HG03469 (cell line): ENCODE measurements at regions not wholly inside any gene's neighbourhood (a gene's known extent, or its start where the extent isn't known, plus 50 kb on each side); places are given as distances from the start of the nearest gene placed in this dataset.

ENCODE experiments used
- ATAC-seq: cut with Tn5 transposase; IDR thresholded peaks from one replicate; pipeline ENCODE4 v1.9.1; 2021; ENCODE audit warnings: mild to moderate bottlenecking, moderate library complexity, moderate number of reproducible peaks; ENCODE audit not compliant: unreplicated experiment

DNA sequence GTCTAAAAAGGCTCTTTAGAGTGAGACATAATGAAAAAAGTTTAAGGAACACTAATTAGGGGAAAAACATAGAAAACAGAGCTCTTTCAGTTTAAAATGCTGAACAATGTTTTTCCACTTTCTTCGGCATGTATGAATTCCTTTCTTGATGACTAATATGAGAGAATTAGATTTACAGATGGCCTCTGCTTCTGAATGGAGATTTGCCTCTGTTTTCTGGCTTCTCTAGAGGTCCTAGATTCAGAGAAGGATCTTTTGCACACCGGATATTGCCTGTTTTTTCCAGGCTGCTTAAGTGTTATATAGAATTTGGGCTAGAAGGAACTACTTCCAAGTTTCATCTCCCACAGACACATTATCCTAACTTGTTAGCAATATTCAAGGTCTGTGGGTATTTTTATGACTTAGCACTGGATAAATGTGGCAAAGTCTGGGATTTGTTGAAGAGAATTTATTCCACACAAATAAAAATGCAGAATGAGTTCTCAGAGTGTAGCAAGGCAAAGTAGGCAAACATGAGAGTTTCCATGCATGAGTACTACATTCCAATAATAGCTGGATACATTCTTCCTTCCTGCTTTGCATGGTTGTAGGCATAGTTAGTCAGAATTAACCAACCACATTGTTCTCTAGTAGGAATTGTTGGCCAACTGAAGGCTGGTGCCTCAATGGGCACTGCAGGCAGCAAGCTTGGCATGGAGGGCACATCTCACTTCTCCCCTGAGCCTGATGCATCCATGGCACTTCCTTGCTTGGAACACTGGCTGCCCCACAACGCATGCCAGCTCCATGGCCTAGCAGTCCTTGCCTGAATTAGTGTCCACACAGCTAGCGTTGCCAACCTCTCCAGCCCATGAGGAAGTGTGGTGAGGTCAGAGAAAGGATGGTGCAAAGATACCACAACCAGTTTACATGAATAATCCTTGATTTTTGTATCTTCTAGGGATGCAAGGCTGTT lies 224.2 kb downstream of the CLIC5 start:
- no peak for ATAC-seq

- no peak for ATAC-seq
Observed at GRCh38 chr6:45789238-45789637, 226.4 kb downstream of the CLIC5 start.

DNA sequence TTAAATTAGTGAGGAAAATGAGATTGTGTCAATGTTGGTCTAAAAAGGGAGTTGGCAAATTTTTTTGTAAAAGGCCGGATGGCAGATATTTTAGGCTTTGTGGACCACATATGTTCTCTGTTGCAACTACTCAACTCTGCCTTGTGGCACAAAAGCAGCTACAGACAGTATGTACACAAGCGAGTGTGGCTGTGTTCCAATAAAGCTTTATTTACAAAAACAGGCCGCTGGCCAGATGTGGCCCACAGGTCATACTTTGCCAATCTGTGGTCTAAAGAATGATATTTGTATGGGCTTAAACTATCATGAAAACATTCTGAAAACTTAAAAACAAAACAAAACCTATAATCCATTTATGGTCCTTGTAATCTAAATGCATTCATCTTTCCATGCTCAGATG lies 228.3 kb downstream of the CLIC5 start:
- no peak for ATAC-seq

DNA sequence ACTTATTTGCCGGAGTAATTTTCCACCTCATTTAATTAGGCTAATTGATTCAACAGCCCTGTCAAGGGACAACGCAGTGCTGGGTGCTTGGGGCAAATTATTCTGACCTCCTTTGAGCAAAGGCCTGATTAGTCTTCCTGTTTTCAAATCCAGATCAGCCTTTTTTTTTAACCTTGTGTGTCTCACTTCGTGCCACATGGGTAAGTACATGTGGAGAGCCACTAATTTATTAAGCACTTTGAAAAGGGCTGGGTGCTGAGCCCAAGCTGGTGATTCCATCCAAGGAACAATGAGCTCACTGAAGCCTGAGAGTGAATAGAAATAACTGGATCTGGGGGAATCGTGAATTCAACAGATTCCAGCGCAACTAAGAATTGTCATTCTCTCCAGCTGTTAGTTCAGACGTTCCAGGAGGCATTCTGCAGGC lies 229.3 kb downstream of the CLIC5 start:
- ATAC-seq, result no peak

GRCh38 chr6:45784250-45784649 lies 231.4 kb downstream of the CLIC5 start:
- ATAC-seq, result no peak

GRCh38 chr6:45783716-45784115 lies 231.9 kb downstream of the CLIC5 start:
- ATAC-seq, result no peak

DNA sequence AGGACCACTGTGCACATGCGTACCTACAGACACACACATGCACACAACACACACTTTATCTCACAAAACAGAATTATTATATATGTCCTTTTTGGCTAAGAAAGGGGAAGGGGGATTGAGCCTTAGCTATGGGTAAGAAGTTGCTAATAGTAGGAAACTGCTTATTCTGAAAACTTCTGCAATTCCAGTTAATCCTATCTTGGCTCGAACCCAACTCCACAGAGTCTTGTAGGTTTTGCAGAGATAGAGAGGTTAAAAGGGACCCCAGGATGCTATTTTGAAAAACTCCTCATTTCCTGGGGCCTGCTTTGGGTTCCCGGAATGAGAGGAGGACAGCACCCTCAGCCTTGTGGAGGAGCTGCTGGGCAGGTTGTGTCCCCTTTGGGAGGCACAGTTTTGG lies 233.8 kb downstream of the CLIC5 start:
- no peak for ATAC-seq

- no peak for ATAC-seq
Observed at GRCh38 chr6:45780523-45780922, 235.1 kb downstream of the CLIC5 start.

DNA sequence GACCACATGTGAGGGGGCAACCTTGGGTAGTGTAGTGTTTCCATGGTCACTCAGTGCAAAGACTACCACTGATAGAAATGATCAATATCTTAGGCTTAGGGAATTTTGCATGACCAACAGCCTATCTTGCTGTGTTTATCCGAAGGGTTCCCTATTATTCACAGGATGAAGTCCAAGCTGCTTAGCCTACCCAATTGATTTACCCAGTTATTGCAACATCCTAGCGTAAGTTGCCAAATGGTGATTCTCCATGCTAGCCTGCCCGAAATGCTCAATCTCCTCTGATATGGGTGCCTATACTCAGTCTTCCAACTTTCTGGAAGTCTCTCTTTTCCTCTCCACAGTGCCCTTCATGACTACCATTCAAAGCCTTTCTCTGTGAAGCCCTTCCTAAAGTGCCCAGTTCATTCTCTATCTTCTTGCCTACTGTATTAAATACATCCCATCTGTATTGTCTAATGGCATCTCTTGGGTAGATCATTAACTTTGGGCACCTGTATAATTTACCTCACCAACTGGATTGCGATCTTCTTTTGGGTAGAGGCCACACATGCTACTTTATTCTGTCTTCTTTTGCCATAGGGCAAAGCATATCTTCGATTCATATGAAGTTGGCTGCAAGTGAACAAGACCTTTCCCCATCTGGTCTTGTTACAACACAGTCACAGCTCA lies 240.5 kb downstream of the CLIC5 start:
- no peak for ATAC-seq

DNA sequence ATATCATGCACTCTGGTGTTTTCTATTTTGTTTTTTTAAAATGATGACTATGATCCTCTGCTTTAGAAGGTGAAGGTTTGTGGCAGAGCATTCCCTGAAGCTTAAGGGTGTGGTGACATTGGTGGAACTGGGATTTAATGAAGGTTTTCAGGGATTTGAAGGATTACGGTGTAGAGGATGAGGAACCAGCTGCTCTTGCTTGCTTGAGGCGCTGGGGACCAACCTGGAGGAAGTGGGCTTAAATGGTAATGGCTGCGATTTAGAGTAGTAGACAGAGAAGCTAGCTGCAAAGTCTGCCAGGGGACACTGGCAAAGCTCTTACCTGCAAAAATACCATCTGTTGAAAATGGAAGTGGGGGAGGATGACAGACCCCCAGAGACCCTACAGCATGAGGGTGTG lies 241.8 kb downstream of the CLIC5 start:
- ATAC-seq, result no peak

DNA sequence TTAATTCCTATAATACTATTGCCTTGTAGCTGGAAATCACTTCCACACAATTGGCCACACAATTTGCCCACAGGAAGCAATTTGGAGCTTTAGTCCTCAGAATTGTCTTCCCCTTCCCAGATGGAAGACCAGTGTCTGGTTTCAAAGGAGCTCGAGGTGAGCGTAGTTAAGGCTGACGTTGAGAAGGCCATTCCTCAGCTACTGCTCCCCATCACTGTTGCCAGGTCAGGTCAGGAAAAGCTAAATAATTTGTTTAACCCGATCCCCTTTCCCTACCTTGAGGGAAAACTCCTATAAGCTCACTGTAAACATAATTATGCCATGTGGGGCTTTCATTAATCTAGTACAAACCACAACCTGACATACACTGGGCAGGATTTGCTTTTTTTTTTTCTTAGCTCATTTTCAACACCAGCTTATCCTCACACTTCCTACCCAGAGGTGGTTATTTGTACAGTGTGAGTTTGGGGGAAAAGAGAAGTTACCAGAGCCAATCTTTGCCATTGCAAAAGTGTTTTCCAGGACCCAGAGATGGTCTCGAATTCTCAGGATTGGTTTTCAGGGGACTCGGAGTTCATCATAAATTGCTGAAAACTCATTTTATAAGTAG lies 242.7 kb downstream of the CLIC5 start:
- no peak for ATAC-seq

DNA sequence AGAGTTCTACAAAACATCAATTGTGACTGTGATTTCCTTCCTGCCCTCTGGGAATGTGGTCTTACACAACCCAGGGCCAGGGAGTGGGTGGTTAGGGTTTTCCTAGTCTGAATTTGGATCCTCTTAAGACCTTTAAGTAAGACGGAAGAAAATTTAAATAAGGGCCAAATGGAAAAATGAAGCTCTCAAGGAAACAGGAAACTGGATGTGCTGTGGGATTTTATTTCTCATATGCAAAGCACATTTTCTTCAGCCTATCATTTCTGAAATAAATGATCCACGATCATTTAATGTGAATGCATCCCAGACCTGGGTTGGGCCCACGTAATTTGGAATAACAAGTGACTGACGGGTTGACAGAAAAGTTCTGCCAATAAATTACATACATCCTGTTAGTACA lies 243.6 kb downstream of the CLIC5 start:
- no peak for ATAC-seq

- no peak for ATAC-seq
Observed at GRCh38 chr6:45763281-45763680, 252.4 kb downstream of the CLIC5 start.

DNA sequence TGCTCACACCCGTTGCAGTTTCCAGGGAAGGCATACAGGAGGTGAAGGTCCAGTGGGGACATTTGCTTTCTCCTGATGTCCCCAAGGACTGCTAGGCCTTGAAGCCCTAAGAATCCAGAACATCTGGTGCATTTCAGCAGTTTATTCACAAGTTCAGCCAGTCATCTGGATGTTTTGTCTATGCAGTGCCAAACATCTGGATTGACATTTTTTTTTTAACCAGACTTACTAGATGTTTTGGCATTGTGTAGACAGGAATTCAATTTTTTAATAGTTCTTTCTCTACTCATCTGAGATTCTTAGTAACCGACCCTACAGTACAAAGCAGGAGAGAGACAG lies 256.2 kb downstream of the CLIC5 start:
- ATAC-seq, result no peak

- ATAC-seq, result no peak
Observed at GRCh38 chr6:45758787-45759471, 256.7 kb downstream of the CLIC5 start.

DNA sequence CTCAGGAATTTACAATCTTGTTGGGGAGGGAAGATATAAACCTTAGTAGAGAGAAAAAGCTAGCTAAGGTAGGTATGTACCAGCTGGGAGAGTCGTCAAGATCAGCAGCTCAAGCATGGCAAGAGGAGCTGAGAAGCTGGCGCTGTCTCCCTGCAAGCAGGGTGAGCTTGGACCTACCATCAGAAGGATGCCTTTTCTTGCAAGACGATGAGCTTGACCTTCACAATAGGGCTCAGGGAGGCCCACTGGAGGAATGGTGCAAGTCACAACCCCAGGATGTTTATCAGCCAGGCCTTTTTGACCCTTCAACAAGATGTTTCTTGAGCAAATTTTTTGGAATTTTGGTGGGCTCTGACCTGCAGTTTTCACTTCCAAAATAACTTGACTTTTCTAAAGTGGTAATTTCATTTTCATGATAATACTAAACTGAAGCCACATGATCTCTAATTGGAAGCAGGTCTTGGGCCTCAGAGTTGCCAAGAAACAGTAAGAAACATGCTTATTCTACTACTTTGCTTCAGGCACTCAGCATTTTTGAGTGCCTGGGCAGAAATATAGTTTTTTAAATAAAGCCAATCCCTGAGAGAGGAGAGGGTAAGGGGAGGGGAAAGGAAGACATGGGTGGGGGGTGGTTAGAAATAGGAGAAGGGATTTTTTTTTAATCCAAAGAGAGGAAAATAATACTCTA lies 258.1 kb downstream of the CLIC5 start:
- ATAC-seq, result no peak

DNA sequence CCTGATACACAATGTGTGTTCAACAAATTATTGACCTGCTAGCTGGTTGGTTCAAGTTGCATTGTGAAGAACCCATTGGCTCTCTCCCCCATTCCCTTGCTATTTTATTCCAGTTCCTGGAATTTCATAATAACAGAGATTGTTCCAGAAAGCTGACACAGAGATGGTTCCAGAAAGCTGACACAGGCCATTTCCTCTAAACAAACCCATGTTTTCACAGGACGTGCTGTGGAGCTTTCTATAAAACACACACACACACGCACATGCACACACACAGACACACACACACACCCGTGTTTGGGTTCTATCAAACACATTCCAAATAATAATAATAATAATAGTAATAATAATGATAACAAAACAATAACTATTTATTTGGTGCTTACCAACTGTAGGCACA lies 259.1 kb downstream of the CLIC5 start:
- no peak for ATAC-seq

GRCh38 chr6:45754432-45754831 lies 261.2 kb downstream of the CLIC5 start:
- no peak for ATAC-seq

GRCh38 chr6:45746046-45746445 lies 269.6 kb downstream of the CLIC5 start:
- no peak for ATAC-seq

DNA sequence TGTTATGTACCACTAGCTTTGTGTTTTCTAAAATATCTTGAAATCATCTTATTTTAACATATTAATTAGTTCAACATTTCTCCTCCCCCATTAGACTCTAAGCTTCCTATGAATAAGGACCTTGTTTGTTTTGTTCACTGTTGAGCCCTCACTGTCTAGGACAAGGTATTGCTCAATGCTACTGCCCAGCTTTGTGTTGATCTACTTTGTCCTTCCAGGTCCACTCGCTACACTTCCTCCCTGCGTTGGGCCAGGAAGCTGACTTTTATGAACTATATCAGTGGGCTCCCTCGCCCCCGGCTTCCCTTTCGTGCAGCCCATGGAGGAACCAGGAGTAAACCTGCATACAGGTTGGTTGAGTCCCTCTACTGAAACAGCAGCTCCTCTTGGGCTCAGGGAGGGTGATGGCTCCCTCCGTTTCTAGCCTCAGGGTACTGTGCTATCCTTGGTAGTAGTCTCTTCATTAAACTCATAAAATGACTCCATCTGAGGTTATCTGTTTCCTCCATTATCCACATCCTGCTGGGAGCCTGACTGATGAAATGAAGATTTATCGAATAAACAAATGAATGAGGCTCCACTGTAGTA lies 272.5 kb downstream of the CLIC5 start:
- no peak for ATAC-seq
